Nephron (organoid): ENCODE measurements at regions not wholly inside any gene's neighbourhood (a gene's known extent, or its start where the extent isn't known, plus 50 kb on each side); places are given as distances from the start of the nearest gene placed in this dataset.

Experiments used
- H3K27ac Mint-ChIP-seq, 3 experiments: 2 replicates each; pipeline ENCODE4 v1.8.0; 2020; ENCODE audit warnings: mixed read lengths in 3 of 3, mild to moderate bottlenecking in 2 of 3, moderate library complexity in 1 of 3
- H3K27me3 Mint-ChIP-seq: 2 replicates; pipeline ENCODE4 v1.8.0; 2021; ENCODE audit warnings: low read depth, mild to moderate bottlenecking, moderate library complexity, mixed read lengths
- H3K36me3 Mint-ChIP-seq: 2 replicates; pipeline ENCODE4 v1.8.0; 2020; ENCODE audit warnings: low read depth, mixed read lengths
- H3K4me1 Mint-ChIP-seq: 2 replicates; pipeline ENCODE4 v1.8.0; 2020; ENCODE audit warnings: mixed read lengths
- H3K4me3 Mint-ChIP-seq, 3 experiments: 2 replicates each; pipeline ENCODE4 v1.8.0; 2020; ENCODE audit warnings: mild to moderate bottlenecking in 3 of 3, mixed read lengths in 3 of 3, moderate library complexity in 2 of 3
- H3K9me3 Mint-ChIP-seq: 2 replicates; pipeline ENCODE4 v1.8.0; 2020; ENCODE audit warnings: mixed read lengths
- TF ChIP-seq, protein P1 (sequence below), 3 experiments: fragments of 200-600 bp; sonication (generic); IDR thresholded peaks; one replicate each; pipeline ENCODE4 v1.5.0; 2021; ENCODE audit warnings: antibody characterized with exemption in 3 of 3; ENCODE audit not compliant: unreplicated experiment in 3 of 3

DNA sequence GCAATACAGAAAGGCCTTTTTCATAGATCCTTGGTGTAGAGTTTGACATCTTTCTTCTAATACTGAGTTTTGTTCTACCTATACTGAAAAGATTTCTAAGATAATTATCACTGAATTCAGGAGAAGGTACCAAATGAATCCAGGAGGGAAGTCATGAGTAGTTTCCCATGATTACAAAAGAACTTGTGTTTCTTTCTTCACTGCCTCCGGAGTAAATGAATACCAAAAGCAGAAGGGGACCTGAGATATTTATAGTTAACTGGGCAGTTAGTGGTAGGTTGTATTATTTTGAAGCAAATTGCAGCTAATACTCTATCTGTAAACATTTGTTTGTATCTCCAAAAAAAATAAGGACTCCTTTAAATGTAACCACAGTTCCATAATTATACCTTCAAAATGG, 175.4 kb downstream of the SUCNR1 start:
- Mint-ChIP-seq H3K4me1 (no peaks in the 10 kb centered on the region), H3K4me3 (no peak overlapping the region), H3K36me3 (no peaks in the 10 kb centered on the region), H3K9me3 (no peaks in the 10 kb centered on the region), H3K27ac (no peak overlapping the region), H3K27me3 (no peaks in the 10 kb centered on the region)
- TF ChIP-seq, protein P1, sequence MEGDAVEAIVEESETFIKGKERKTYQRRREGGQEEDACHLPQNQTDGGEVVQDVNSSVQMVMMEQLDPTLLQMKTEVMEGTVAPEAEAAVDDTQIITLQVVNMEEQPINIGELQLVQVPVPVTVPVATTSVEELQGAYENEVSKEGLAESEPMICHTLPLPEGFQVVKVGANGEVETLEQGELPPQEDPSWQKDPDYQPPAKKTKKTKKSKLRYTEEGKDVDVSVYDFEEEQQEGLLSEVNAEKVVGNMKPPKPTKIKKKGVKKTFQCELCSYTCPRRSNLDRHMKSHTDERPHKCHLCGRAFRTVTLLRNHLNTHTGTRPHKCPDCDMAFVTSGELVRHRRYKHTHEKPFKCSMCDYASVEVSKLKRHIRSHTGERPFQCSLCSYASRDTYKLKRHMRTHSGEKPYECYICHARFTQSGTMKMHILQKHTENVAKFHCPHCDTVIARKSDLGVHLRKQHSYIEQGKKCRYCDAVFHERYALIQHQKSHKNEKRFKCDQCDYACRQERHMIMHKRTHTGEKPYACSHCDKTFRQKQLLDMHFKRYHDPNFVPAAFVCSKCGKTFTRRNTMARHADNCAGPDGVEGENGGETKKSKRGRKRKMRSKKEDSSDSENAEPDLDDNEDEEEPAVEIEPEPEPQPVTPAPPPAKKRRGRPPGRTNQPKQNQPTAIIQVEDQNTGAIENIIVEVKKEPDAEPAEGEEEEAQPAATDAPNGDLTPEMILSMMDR (IDR thresholded peaks at IDR 0.05; ENCODE audit: unreplicated experiment in 3 of 3): no peak

GRCh38 chr3:152050903-152051302, 177.5 kb downstream of the SUCNR1 start:
- H3K9me3 Mint-ChIP-seq: no peaks in the 10 kb centered on the region
- no peak overlapping the region for H3K27ac Mint-ChIP-seq
- H3K4me1 Mint-ChIP-seq: no peaks in the 10 kb centered on the region
- no peak overlapping the region for H3K4me3 Mint-ChIP-seq
- no peaks in the 10 kb centered on the region for H3K27me3 Mint-ChIP-seq
- no peaks in the 10 kb centered on the region for H3K36me3 Mint-ChIP-seq
- TF ChIP-seq, protein P1 (IDR thresholded peaks at IDR 0.05; ENCODE audit: unreplicated experiment in 3 of 3): no peak

DNA sequence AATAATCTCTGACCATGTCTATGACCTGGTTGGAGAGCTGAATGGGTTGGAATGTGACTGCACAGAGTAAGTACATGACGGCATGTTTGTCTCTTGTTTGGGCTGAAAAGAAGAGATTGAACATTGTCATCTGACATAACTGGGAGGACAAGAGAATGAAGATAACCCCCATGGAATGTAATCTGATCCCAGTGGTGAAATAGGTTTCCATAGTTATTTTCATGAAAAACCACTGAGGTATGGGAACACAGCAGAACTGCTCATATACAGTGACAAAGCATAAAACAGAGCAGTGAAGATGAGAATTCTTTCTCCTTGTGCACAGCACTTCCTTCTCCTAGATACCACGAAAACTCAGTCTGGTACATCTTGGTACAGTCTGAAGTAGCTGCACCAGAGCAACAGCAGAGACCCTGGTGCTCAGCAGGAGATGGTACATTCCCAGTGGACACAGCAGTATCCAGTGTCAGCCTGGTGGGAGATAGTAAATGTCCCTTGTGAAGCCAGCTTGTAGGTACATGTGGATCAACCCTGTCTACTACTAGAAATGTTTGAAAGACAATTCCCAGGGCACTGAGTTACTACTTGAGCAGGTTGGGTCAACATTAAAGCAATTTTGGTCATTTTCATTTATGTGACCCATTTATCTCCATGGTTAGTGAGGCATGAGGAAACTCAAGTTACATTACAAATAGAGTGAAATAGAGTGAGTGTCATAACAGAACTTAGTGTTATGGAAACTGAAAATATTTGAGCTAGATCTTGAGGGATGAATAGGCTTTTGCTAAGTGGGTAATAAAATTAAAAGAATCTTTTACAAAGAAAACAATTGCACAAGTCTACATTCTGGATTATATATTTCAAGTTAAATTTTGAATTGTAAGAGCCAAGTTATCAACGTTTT, 178.3 kb downstream of the SUCNR1 start:
- H3K4me3 Mint-ChIP-seq: no peak overlapping the region
- H3K27ac Mint-ChIP-seq: no peak overlapping the region
- no peaks in the 10 kb centered on the region for H3K36me3 Mint-ChIP-seq
- H3K27me3 Mint-ChIP-seq: no peaks in the 10 kb centered on the region
- no peaks in the 10 kb centered on the region for H3K4me1 Mint-ChIP-seq
- TF ChIP-seq, protein P1 (IDR thresholded peaks at IDR 0.05; ENCODE audit: unreplicated experiment in 3 of 3): no peak
- H3K9me3 Mint-ChIP-seq: no peaks in the 10 kb centered on the region

DNA sequence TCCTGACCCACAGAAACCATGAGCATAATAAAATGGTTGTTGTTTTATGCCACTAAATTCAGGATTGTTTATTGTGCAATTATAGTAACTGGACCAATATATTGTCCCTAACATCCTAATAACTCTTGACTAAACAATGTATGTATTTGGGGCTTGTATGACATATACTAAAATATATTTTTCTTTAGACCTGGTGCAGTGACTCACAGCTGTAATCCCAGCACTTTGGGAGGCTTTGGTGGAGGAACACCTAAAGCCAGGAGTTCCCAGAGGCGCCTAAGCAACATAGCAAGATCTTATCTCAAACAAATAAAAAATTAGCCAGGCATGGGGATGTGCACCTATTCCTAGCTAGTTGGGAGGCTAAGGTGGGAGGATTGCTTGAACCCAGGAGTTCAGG, 180.4 kb downstream of the SUCNR1 start:
- TF ChIP-seq, protein P1 (IDR thresholded peaks at IDR 0.05; ENCODE audit: unreplicated experiment in 3 of 3): no peak
- H3K36me3 Mint-ChIP-seq: no peaks in the 10 kb centered on the region
- H3K4me1 Mint-ChIP-seq: no peaks in the 10 kb centered on the region
- no peaks in the 10 kb centered on the region for H3K9me3 Mint-ChIP-seq
- no peak overlapping the region for H3K27ac Mint-ChIP-seq
- no peak overlapping the region for H3K4me3 Mint-ChIP-seq
- H3K27me3 Mint-ChIP-seq: no peaks in the 10 kb centered on the region

DNA sequence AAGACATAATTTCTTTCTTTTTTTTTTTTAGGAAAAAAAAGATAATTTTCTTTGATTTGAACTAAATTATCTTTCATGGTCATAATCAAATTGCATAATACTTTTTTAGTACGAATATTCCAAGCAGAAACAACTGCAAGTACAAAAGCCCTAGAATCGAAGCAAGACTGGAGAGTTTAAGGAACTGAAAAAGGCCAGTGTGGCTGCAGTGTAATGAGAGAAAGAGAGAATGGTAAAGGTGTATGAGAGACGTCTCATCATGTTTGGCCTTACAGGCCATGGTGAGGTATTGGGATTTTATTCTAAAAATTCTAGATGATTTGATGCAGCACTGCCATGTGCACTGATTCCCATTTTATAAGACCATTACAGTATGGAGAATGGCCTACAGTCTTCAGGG, 180.9 kb downstream of the SUCNR1 start:
- TF ChIP-seq, protein P1 (IDR thresholded peaks at IDR 0.05; ENCODE audit: unreplicated experiment in 3 of 3): no peak
- Mint-ChIP-seq H3K27ac (no peak overlapping the region), H3K36me3 (no peaks in the 10 kb centered on the region)

DNA sequence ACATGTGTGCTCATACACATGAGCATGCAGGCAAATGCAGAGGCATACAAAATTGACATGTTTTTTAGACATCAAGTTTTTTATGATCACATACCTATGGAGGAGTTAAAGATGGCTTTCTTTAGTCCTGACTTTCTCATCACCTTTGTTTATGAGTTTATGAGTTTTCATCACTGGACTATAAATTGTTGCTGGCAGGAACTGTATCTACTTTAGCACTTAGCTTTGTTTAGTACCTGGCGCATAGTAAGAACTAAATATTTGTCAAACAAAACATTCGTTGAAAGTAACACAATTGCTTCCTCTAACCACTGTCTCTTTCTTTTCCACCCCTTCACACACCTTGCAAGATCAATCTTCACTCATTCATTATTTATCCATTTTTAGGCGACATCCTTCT, 182.6 kb downstream of the SUCNR1 start:
- Mint-ChIP-seq H3K36me3 (no peaks in the 10 kb centered on the region), H3K4me3 (no peak overlapping the region), H3K27me3 (no peaks in the 10 kb centered on the region), H3K27ac (no peak overlapping the region), H3K9me3 (no peaks in the 10 kb centered on the region), H3K4me1 (peaks cover 6% of the 10 kb centered on the region)
- TF ChIP-seq, protein P1 (IDR thresholded peaks at IDR 0.05; ENCODE audit: unreplicated experiment in 3 of 3): no peak

More for the DNA sequence above, 180.9 kb downstream of the SUCNR1 start:
- no peak overlapping the region for H3K4me3 Mint-ChIP-seq
- no peaks in the 10 kb centered on the region for H3K27me3 Mint-ChIP-seq
- no peaks in the 10 kb centered on the region for H3K9me3 Mint-ChIP-seq
- H3K4me1 Mint-ChIP-seq: no peaks in the 10 kb centered on the region
